ENCODE measurements at regions not wholly inside any gene's neighbourhood (a gene's known extent, or its start where the extent isn't known, plus 50 kb on each side); places are given as distances from the start of the nearest gene placed in this dataset.

DNA sequence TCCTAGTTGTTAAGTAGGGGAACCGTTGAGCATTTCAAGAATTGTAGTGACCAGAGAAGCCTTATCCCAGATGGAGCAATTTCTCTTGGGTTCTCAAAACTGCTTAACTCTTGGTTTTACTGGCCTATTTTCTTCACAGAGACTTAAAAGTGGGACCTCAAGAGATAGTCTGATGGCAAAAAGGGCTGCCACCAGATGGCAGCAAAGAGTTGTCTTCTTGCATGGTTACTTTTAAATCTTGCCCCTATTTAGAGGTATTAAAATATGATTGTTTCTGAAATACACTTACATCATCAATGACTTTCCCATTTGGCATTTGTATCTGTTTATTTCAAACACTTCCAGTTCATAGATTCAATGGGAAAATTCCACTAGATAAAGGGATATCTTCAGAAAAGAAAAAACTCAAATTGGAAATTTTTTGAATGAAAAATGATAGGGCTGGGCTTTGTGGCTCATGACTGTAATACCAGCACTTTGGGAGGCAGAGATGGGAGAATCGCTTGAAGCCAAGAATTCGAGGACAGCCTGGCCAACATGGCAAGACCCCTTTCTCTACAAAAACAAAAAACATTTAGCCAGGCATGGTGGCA lies 69.9 kb upstream of the CNTN1 start:
- Histone ChIP-seq H3K27ac (no peak overlapping the region), H3K9me3 (ENCODE audit: low read depth) (no peaks in the 10 kb centered on the region), H3K36me3 (replicated peaks; ENCODE audit: insufficient read depth, low read depth) (no peaks in the 10 kb centered on the region), H2AFZ (no peak overlapping the region), H3K4me2 (no peak overlapping the region), H3K79me2 (no peaks in the 10 kb centered on the region), H3K9me2 (replicated peaks; ENCODE audit: insufficient read depth) (no peaks in the 10 kb centered on the region), H3K27me3 (no peaks in the 10 kb centered on the region), H4K20me1 (ENCODE audit: insufficient read depth, poor library complexity, severe bottlenecking) (no peaks in the 10 kb centered on the region), H3K4me1 (ENCODE audit: insufficient read depth) (no peaks in the 10 kb centered on the region), H3K4me3 (no peak overlapping the region)
- WGBS (ENCODE audit: low lambda C conversion rate, missing lambda C conversion rate): 41% methylated on average over 3 of the region's 3 CpGs
- DNase-seq (ENCODE audit: low spot score): peak; percentile 78
- TF ChIP-seq, protein P1, sequence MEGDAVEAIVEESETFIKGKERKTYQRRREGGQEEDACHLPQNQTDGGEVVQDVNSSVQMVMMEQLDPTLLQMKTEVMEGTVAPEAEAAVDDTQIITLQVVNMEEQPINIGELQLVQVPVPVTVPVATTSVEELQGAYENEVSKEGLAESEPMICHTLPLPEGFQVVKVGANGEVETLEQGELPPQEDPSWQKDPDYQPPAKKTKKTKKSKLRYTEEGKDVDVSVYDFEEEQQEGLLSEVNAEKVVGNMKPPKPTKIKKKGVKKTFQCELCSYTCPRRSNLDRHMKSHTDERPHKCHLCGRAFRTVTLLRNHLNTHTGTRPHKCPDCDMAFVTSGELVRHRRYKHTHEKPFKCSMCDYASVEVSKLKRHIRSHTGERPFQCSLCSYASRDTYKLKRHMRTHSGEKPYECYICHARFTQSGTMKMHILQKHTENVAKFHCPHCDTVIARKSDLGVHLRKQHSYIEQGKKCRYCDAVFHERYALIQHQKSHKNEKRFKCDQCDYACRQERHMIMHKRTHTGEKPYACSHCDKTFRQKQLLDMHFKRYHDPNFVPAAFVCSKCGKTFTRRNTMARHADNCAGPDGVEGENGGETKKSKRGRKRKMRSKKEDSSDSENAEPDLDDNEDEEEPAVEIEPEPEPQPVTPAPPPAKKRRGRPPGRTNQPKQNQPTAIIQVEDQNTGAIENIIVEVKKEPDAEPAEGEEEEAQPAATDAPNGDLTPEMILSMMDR (IDR thresholded peaks at IDR 0.05; ENCODE audit: poor library complexity): peak; percentile 76
- TF ChIP-seq EZH2phosphoT487 (IDR thresholded peaks at IDR 0.05; ENCODE audit: low read depth, severe bottlenecking, unreplicated experiment): no peak
- no peak for TF ChIP-seq EZH2 (IDR thresholded peaks at IDR 0.05; ENCODE audit: borderline replicate concordance)

- H3K4me2 ChIP-seq: no peak overlapping the region
- H3K9me3 ChIP-seq (ENCODE audit: low read depth): no peaks in the 10 kb centered on the region
- H3K27me3 ChIP-seq: no peaks in the 10 kb centered on the region
- no peaks in the 10 kb centered on the region for H3K36me3 ChIP-seq (replicated peaks; ENCODE audit: insufficient read depth, low read depth)
- H3K4me3 ChIP-seq: no peak overlapping the region
- H4K20me1 ChIP-seq (ENCODE audit: insufficient read depth, poor library complexity, severe bottlenecking): no peaks in the 10 kb centered on the region
- TF ChIP-seq EZH2phosphoT487 (IDR thresholded peaks at IDR 0.05; ENCODE audit: low read depth, severe bottlenecking, unreplicated experiment) (no peak), EZH2 (IDR thresholded peaks at IDR 0.05; ENCODE audit: borderline replicate concordance) (no peak)
- TF ChIP-seq, protein P1 (IDR thresholded peaks at IDR 0.05; ENCODE audit: poor library complexity): no peak
- no peak overlapping the region for H3K27ac ChIP-seq
- no peak overlapping the region for H2AFZ ChIP-seq
- no peaks in the 10 kb centered on the region for H3K4me1 ChIP-seq (ENCODE audit: insufficient read depth)
- DNase-seq (ENCODE audit: low spot score): no peak
- H3K79me2 ChIP-seq: no peaks in the 10 kb centered on the region
- H3K9me2 ChIP-seq (replicated peaks; ENCODE audit: insufficient read depth): no peaks in the 10 kb centered on the region
Measured at GRCh38 chr12:40632171-40632570, 60.1 kb upstream of the CNTN1 start.

DNA sequence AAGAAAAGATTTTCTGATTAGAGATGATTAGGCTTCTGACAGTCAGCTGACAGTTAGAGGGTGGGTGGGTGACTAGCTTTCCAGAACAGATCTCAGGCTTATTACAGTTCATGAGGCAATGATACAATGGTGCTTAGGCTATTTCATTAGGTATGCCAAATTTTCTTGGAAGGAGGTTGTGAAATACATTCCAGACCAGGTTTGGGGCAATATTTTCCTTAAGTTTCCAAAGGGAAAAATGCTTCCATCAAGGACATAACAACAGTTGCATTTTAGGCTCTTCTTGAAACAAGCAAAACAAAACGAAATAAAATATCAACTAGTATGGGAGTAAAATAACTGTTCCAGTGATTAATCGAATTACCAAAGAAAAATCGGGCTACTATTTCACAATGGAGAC lies 59.3 kb upstream of the CNTN1 start:
- H2AFZ ChIP-seq: no peak overlapping the region
- H3K4me3 ChIP-seq: no peak overlapping the region
- no peaks in the 10 kb centered on the region for H4K20me1 ChIP-seq (ENCODE audit: insufficient read depth, poor library complexity, severe bottlenecking)
- H3K4me1 ChIP-seq (ENCODE audit: insufficient read depth): no peaks in the 10 kb centered on the region
- H3K9me3 ChIP-seq (ENCODE audit: low read depth): no peaks in the 10 kb centered on the region
- no peaks in the 10 kb centered on the region for H3K27me3 ChIP-seq
- no peaks in the 10 kb centered on the region for H3K36me3 ChIP-seq (replicated peaks; ENCODE audit: insufficient read depth, low read depth)
- DNase-seq (ENCODE audit: low spot score): no peak
- WGBS (ENCODE audit: low lambda C conversion rate, missing lambda C conversion rate): 86% methylated on average over 3 of the region's 3 CpGs
- no peaks in the 10 kb centered on the region for H3K79me2 ChIP-seq
- no peak overlapping the region for H3K27ac ChIP-seq
- no peak for TF ChIP-seq EZH2 (IDR thresholded peaks at IDR 0.05; ENCODE audit: borderline replicate concordance)
- no peak for TF ChIP-seq EZH2phosphoT487 (IDR thresholded peaks at IDR 0.05; ENCODE audit: low read depth, severe bottlenecking, unreplicated experiment)
- TF ChIP-seq, protein P1 (IDR thresholded peaks at IDR 0.05; ENCODE audit: poor library complexity): no peak
- no peaks in the 10 kb centered on the region for H3K9me2 ChIP-seq (replicated peaks; ENCODE audit: insufficient read depth)
- H3K4me2 ChIP-seq: no peak overlapping the region
